Activated naive CD8-positive, alpha-beta T cell (primary cell): ENCODE measurements at regions not wholly inside any gene's neighbourhood (a gene's known extent, or its start where the extent isn't known, plus 50 kb on each side); places are given as distances from the start of the nearest gene placed in this dataset.
"Not testable (repeated sequence)": the region's sequence is repeated elsewhere in the genome, so short reads cannot be mapped to it uniquely, and the experiment has no call there.

ENCODE experiments used
- H3K27ac Mint-ChIP-seq: one replicate; pipeline ENCODE4 v1.8.0; 2021; ENCODE audit warnings: mixed read lengths
- H3K27me3 Mint-ChIP-seq: one replicate; pipeline ENCODE4 v1.8.0; 2021; ENCODE audit warnings: mixed read lengths
- H3K36me3 Mint-ChIP-seq: one replicate; pipeline ENCODE4 v1.8.0; 2021; ENCODE audit warnings: mixed read lengths
- H3K4me1 Mint-ChIP-seq: one replicate; pipeline ENCODE4 v1.8.0; 2021; ENCODE audit warnings: low read depth, mixed read lengths
- H3K4me3 Mint-ChIP-seq: one replicate; pipeline ENCODE4 v1.8.0; 2021; ENCODE audit warnings: mild to moderate bottlenecking, mixed read lengths
- H3K9me3 Mint-ChIP-seq: one replicate; pipeline ENCODE4 v1.8.0; 2021; ENCODE audit warnings: low read depth, mixed read lengths

DNA sequence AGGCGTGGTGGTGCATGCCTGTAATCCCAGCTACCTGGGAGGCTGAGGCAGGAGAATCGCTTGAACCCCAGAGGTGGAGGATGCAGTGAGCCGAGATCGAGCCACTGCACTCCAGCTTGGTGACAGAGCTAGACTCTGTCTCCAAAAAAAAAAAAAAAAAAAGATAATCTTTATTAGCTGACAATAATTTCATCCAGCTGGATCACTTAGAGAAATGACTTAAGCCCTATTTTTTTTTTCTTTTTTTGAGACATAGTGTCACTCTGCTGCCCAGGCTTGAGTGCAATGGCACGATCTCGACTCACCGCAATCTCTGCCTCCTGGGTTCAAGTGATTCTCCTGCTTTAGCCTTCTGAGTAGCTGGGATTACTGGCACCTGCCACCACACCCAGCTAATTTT is 51.6 kb upstream of the MAP4K4 start:
- not testable (repeated sequence) for H3K9me3 Mint-ChIP-seq, H3K4me3 Mint-ChIP-seq, H3K27me3 Mint-ChIP-seq, H3K36me3 Mint-ChIP-seq, H3K27ac Mint-ChIP-seq, H3K4me1 Mint-ChIP-seq

DNA sequence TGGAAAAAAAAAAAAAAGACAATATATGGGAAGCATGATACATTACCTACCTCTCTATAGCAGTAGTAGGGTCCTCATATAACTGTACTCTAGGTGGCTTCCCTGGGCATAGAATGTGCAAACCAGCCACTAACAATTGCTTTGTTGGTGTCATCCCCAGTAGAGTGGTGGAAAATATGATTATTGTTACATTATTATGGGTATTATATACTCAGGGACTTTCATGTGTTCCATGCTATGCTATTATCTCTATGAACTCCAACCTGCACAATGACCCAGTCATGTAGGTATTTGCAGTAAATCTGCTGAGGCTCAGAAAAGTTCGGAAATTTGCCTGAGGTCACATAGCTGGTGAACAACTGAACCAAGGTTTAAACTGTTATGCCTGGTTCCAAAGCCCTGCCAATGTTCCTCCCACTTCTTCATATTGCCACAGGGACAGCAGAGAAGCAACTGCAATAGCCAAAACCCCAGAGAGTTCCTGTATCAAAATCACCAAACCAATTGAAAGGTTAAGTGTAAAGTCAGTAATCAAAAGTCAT is 52.6 kb upstream of the MAP4K4 start:
- Mint-ChIP-seq H3K4me3 (no peak overlapping the region), H3K27me3 (no peaks in the 10 kb centered on the region), H3K9me3 (no peaks in the 10 kb centered on the region), H3K36me3 (peaks cover 3% of the 10 kb centered on the region), H3K4me1 (no peaks in the 10 kb centered on the region), H3K27ac (no peak overlapping the region)

DNA sequence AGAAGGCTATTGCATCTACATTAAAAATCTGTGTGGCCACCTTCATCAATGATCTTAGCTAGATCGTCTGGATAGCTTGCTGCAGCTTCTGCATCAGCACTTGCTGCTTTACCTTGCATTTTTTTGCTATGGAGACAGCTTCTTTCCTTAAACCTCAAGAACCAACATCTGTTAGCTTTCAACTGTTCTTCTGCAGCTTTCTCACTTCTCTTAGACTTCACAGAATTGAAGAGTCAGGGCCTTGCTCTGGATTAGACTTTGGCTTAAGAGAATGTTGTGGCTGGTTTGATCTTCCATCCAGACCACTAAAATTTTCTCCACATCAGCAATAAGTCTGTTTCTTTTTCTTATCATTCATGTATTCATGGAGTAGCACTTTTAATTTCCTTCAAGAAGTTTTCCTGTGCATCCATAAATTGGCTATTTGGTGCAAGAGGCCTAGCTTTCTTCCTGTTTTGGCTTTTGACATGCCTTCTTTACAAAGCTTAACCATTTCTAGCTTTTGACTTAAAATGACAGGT is 54.4 kb upstream of the MAP4K4 start:
- peaks cover 3% of the 10 kb centered on the region for H3K36me3 Mint-ChIP-seq

DNA sequence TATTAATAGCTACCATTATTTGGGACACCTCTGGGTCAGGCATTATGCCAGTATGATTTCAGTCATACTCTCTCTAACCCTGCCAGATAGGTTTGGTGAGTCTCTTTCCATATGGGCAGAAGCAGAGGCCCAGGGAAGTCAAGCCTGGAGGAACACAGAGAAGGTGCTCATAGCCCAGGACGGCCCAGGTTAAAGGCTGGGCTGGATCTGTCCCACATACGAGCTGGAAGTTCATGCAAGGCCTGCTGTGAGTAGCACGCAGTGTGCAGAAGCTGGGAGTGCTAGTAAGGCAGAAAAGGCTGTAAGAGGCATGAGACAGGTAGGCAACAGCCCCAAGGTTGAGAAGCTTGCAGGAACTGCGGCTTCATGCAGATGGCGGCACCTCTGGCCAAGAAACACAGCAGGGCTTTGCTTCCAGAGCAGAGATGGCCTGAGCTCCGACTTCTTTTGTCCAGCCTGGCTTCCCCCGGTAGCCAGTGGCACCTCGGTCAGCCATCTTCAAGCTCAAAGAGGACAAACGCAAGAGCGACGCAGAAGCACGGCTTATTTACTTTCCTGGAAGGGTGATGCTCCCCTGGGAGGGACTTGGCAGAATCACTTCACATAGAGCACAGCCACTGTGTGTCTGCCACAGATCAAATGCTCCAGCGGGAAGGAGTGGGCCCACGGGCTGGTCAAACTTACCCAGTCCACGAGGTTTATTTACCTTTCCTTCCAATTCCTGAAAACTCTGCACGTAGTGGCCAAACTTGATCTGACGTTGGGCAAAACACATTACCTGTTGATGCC is 58.5 kb upstream of the MAP4K4 start:
- H3K9me3 Mint-ChIP-seq: no peaks in the 10 kb centered on the region

More for the DNA sequence above, 54.4 kb upstream of the MAP4K4 start:
- Mint-ChIP-seq H3K27me3 (no peaks in the 10 kb centered on the region), H3K4me1 (no peaks in the 10 kb centered on the region), H3K4me3 (no peak overlapping the region), H3K27ac (no peak overlapping the region), H3K9me3 (no peaks in the 10 kb centered on the region)

DNA sequence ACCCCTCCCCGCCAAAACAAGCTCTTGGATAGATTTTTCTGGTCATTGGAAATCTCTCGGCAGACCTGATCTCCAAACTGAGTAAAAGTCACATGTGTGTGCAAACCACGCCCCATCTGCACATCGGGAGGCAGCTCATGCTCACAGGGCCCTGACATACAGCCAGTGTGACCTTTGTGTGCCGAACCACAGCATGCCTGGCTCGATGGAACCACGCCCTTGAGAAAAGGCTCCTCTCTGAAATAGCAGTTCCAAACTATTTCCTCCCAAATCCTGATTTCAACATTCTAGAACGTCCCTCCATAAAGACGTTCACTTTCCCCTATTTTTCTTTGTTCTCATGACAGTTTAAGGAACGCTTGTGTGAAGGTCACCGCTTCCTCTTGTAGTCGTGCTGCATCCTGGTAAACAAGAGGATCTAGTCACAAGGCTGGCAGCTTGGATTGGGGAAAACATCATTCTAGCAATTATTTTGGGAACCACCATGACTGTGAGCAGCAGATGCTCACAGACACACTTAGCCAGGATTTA is 59.3 kb upstream of the MAP4K4 start:
- H3K27me3 Mint-ChIP-seq: no peaks in the 10 kb centered on the region
- H3K27ac Mint-ChIP-seq: no peak overlapping the region
- no peaks in the 10 kb centered on the region for H3K4me1 Mint-ChIP-seq
- no peaks in the 10 kb centered on the region for H3K9me3 Mint-ChIP-seq
- peaks cover 3% of the 10 kb centered on the region for H3K36me3 Mint-ChIP-seq
- H3K4me3 Mint-ChIP-seq: no peak overlapping the region

More for the DNA sequence above, 58.5 kb upstream of the MAP4K4 start:
- H3K27ac Mint-ChIP-seq: no peak overlapping the region
- H3K36me3 Mint-ChIP-seq: peaks cover 3% of the 10 kb centered on the region
- H3K4me1 Mint-ChIP-seq: no peaks in the 10 kb centered on the region
- no peaks in the 10 kb centered on the region for H3K27me3 Mint-ChIP-seq
- no peak overlapping the region for H3K4me3 Mint-ChIP-seq

DNA sequence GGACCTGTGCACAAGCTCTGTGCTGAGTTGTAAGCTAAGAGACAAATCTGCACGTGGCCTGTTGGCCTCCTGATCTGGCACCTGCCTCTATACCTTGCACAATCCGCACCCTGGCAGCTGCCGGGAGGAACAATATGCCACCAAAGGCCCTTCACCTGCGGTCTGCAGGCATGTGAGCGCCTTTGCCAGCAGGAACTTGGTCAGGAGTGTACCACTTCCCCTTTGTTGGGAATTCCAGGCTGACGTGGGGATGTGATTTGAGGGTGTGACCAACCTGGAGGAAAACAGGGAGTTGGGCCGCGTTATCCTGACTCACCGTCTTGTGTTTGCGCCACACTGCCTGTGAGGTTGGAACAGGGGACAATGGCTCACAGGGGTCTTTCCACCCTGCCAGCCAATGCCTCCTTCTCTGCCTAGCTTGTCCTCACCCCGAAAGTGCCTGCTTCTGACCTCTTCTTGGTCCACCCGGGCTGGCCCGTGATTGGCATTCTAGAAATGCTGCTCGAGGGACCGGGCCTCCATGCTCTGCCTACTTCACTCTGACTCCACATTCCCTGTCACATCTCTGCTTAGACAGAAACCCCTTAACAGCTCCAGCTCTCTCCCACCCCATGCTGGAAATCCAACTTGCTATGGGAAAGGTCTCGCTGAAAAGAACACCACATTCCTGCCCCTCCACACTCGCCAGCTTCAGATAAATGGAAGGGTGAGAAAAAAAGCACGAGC is 67.1 kb upstream of the MAP4K4 start:
- Mint-ChIP-seq H3K4me3 (no peak overlapping the region), H3K4me1 (peaks cover 3% of the 10 kb centered on the region), H3K27me3 (no peaks in the 10 kb centered on the region), H3K36me3 (no peaks in the 10 kb centered on the region), H3K9me3 (no peaks in the 10 kb centered on the region), H3K27ac (no peak overlapping the region)

DNA sequence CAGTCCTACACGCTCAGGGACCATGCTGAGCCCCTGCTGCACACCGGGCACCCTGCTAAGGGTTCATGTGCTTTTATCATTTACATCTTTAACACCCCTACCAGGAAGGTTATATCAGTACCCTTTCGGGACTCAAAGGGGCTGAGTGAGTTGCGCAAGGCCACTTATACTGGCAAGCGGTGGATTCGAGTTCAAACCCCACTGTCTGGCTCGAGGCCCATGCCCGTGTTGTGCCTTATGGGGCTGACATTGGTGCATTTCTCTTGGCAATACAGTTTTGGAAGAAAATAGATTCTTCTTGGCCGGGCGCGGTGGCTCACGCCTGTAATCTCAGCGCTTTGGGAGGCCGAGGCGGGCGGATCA is 69.5 kb upstream of the MAP4K4 start:
- H3K27ac Mint-ChIP-seq: no peak overlapping the region
- H3K4me3 Mint-ChIP-seq: no peak overlapping the region
- no peaks in the 10 kb centered on the region for H3K36me3 Mint-ChIP-seq
- H3K27me3 Mint-ChIP-seq: no peaks in the 10 kb centered on the region
- no peaks in the 10 kb centered on the region for H3K9me3 Mint-ChIP-seq
- peaks cover 14% of the 10 kb centered on the region for H3K4me1 Mint-ChIP-seq

DNA sequence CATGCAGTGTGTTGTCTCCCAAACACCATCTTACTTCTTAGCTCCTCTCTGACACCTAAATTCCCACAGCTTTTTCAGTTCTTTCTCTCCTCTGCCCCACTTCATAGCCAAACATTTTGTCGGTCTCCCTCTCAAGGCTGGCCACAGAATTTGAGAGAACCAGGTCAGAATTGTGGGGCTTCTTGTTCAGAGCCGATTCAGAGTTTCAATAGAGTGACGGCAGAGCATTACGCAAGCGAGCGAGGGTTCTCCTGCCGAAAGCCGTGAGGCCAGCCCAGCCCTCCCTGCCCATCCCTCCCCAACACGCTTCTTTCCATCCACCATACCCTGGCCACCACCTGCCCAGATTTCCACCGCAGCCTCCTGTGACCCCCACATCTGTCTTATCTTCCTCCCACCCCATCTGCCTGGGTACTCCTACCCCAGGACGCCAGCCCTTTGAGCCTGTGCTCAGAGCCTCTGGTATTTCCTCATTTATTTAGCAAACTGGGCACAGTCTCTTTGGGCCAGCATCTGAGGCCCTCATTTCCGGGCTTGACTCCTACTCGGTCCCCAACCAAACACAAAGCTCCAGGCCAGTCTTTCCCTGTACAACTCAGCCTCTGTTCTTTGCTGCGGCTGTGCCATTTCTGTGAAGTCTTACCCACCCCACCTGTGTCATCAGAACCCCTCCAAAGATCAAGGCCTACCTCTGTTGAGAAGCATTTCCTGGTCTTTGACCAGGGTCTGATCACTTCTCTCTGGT is 70.0 kb upstream of the MAP4K4 start:
- no peaks in the 10 kb centered on the region for H3K27me3 Mint-ChIP-seq
- no peak overlapping the region for H3K27ac Mint-ChIP-seq
- H3K4me3 Mint-ChIP-seq: no peak overlapping the region
- no peaks in the 10 kb centered on the region for H3K36me3 Mint-ChIP-seq
- peaks cover 19% of the 10 kb centered on the region for H3K4me1 Mint-ChIP-seq
- no peaks in the 10 kb centered on the region for H3K9me3 Mint-ChIP-seq

DNA sequence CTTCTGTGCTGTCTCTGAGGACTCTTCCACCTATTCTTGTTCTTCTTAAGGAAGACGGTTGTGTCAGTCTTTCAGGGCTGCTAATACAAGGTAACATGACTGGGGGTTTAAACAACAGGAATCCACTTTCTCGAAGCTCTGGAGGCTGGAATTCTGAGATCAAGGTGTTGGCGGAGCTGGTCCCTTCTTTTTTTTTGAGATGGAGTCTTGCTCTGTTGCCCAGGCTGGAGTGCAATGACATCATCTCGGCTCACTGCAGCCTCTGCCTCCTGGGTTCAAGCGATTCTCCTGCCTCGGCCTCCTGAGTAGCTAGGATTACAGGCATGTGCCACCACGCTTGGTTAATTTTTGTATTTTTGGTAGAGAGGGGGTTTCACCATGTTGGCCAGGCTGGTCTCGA is 71.7 kb upstream of the MAP4K4 start:
- H3K27ac Mint-ChIP-seq: not testable (repeated sequence)

DNA sequence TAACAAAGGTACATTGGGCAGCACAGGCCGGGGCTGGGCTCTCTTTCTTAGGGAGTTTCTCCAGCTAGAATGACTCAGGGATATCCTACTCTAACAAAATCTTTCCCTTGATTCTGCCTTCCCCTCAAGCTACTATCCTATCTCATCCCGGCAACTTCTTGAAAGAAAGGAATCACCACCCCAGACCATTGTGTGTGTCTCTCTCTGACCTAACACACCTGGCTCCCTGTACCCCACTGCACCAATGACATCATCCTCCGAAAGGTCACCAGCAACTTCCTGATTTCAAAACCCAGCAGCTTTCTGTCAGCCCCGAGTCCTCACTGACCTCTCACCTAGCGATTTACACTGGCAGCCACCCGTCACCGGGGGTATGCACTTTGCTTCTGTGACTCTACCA is 72.1 kb upstream of the MAP4K4 start:
- Mint-ChIP-seq H3K4me3 (no peak overlapping the region), H3K36me3 (no peaks in the 10 kb centered on the region), H3K27ac (no peak overlapping the region), H3K27me3 (no peaks in the 10 kb centered on the region), H3K4me1 (peaks cover 21% of the 10 kb centered on the region), H3K9me3 (no peaks in the 10 kb centered on the region)

More for the DNA sequence above, 71.7 kb upstream of the MAP4K4 start:
- H3K4me1 Mint-ChIP-seq: peaks cover 21% of the 10 kb centered on the region
- not testable (repeated sequence) for H3K9me3 Mint-ChIP-seq, H3K36me3 Mint-ChIP-seq, H3K4me3 Mint-ChIP-seq, H3K27me3 Mint-ChIP-seq

DNA sequence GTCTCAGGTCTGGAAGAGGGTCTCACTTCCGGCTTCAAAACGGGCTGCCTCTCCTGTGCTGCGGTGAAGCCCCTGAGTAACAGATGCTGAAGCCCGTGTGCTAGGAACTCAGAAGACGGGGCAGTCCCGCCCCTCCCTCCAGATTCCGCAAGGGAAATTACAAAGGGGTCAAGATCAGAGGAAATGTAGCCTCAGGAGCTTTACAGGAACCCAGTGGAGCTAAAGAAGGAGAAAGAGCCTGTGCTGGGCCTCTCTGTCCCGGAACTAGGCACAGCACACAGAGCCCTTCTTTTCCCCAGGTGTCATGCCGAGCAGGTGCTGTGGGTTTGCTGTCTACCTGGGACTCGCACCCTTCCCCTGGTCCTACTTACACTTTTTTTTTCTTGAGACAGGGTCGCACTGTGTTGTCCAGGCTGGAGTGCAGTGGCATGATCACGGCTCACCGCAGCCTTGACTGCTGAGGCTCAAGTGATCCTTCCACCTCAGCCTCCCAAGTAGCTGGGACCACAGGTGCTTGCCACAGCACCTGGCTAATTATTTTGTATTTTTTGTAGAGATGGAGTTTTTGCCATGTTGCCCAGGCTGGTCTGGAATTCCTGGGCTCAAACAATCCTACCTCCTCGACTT is 72.7 kb upstream of the MAP4K4 start:
- Mint-ChIP-seq H3K4me1 (peaks cover 21% of the 10 kb centered on the region), H3K4me3 (no peak overlapping the region), H3K27me3 (no peaks in the 10 kb centered on the region), H3K9me3 (no peaks in the 10 kb centered on the region), H3K27ac (no peak overlapping the region), H3K36me3 (no peaks in the 10 kb centered on the region)

DNA sequence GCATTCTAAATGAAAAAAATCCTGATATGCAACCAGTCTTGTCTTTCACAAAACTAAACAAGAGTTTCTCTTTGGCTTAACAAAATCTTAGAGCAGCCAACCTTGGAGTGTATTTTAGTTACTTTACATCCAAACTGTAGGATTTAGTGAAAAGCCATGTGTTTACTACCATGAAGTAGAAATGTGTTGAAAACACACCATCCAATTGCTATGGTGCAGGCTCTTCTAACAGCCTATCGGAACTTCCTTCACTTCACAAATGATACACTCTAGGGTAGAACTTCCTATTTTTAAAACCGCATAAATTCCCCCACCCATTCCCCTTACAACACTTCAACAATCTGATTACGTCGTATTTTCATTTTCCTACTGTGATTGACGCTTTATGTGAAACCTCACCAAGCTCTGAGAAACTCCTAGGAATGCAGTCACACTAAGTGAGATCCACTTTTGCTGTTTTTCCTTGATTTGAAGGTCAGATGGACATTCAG is 74.4 kb upstream of the MAP4K4 start:
- no peaks in the 10 kb centered on the region for H3K27me3 Mint-ChIP-seq
- peak overlapping the region; percentile 2 for H3K27ac Mint-ChIP-seq
- H3K36me3 Mint-ChIP-seq: no peaks in the 10 kb centered on the region
- peaks cover 23% of the 10 kb centered on the region for H3K4me1 Mint-ChIP-seq
- no peaks in the 10 kb centered on the region for H3K9me3 Mint-ChIP-seq
- peak overlapping the region; percentile 49 for H3K4me3 Mint-ChIP-seq

DNA sequence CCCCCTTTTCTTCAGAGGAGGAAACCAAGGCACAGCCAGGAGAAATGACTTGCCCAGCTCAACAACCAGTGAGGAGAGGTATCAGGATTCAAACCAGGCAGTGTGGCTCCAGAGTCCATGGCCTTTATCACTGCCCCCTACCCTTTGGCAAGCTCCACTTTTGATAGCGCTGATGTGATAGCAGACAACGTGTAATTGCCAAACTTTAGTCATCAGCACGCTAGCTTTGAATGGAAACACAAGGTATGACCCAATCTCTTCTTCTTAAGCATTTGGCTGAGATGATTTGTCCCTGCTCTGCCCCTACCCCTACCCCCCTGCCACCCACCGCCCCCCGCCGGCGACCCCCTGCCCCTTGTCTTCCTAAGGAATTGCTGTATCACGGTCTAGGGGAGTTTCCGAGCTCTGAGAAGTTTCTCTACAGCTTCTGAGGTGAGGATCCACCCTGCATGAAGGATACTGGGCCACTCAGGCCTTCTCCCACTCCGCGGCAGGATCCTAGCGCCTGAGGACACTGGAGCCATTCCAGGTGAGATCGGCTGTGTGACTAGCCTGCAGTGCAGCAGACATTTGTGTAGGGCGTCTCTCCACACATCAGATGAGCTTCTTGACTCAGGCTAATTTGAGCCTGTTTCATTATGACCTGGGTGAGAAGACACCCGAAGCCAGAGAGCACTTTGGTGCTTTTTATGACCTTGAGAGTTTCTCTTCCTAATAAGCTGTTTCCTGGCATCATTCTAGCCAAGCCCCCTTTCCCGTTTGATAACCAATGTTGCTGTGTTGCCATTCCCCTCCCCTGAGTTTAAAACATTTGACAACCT is 75.1 kb upstream of the MAP4K4 start:
- H3K27ac Mint-ChIP-seq: peak overlapping the region; percentile 2
- H3K9me3 Mint-ChIP-seq: no peaks in the 10 kb centered on the region
- peaks cover 23% of the 10 kb centered on the region for H3K4me1 Mint-ChIP-seq
- no peaks in the 10 kb centered on the region for H3K36me3 Mint-ChIP-seq
- H3K27me3 Mint-ChIP-seq: no peaks in the 10 kb centered on the region
- peak overlapping the region; percentile 49 for H3K4me3 Mint-ChIP-seq
